Transverse colon (tissue), 4 donors: ENCODE measurements at regions not wholly inside any gene's neighbourhood (a gene's known extent, or its start where the extent isn't known, plus 50 kb on each side); places are given as distances from the start of the nearest gene placed in this dataset.
"Not testable (repeated sequence)": the region's sequence is repeated elsewhere in the genome, so short reads cannot be mapped to it uniquely, and the experiment has no call there.

Experiments
- DNase-seq: peaks from one replicate; pipeline ENCODE4 v3.0.0-alpha.2; 2019
- H3K27ac ChIP-seq, 4 donors: fragments of 200-600 bp; sonication (generic); 2 replicates each; pipeline ENCODE4 v1.5.1; 2016 to 2018; ENCODE audit warnings: inconsistent platforms in 4 of 4
- H3K27me3 ChIP-seq: fragments of 200-600 bp; sonication (generic); 2 replicates; pipeline ENCODE4 v1.5.1; 2017; ENCODE audit warnings: inconsistent platforms
- H3K36me3 ChIP-seq, 4 donors: fragments of 200-600 bp; sonication (generic); 2 replicates each; pipeline ENCODE4 v1.5.1; 2017 to 2019; ENCODE audit warnings: inconsistent platforms in 4 of 4
- H3K4me1 ChIP-seq, 4 donors: fragments of 200-600 bp; sonication (generic); 2 replicates each; pipeline ENCODE4 v1.5.1; 2017 to 2020; ENCODE audit warnings: inconsistent platforms in 4 of 4
- H3K4me3 ChIP-seq, 4 donors: fragments of 200-600 bp; sonication (generic); 1 replicate in 1 of 4; 2 replicates in 3 of 4; pipeline versions ENCODE4 v1.5.1 to v1.6.1; 2017 to 2019; ENCODE audit warnings: inconsistent platforms in 4 of 4
- H3K9me3 ChIP-seq, 2 donors: fragments of 200-600 bp; sonication (generic); 2 replicates each; pipeline ENCODE4 v1.5.1; 2017 to 2019; ENCODE audit warnings: inconsistent platforms in 2 of 2
- EP300 ChIP-seq: sonication (generic); formaldehyde crosslinking; IDR thresholded peaks from one replicate; pipeline ENCODE4 v1.6.1; 2017; ENCODE audit warnings: antibody characterized with exemption, low read depth
- POLR2A ChIP-seq: fragments of 450-650 bp; IDR thresholded peaks from one replicate; pipeline ENCODE4 v1.6.1; 2016; ENCODE audit warnings: antibody characterized with exemption, mild to moderate bottlenecking, moderate library complexity
- POLR2AphosphoS5 ChIP-seq, 3 donors: sonication (generic); formaldehyde crosslinking; IDR thresholded peaks; one replicate each; pipeline ENCODE4 v1.6.1; 2016; ENCODE audit warnings: antibody characterized with exemption in 3 of 3
- WGBS, 2 donors: methylation state at CpG; one replicate each; pipeline ENCODE4 v1.1.5; 2018; ENCODE audit warnings: low coverage in 1 of 2; 5-methylcytosine and 5-hydroxymethylcytosine counted together
- in situ Hi-C, 4 donors: fragments of 200-750 bp; cut with MboI; loops; one replicate each; pipeline versions ENCODE4 v1.15.0 to v1.15.1; 2017; ENCODE audit warnings: low sequenced_read_pairs in 3 of 4, low pct_ligation_motif_present in 1 of 4, low pct_unique_long_range_greater_than_20kb in 1 of 4
- intact Hi-C: fragments of 100-400 bp; cut with DNase I; formaldehyde crosslinking; loops from one replicate; pipeline ENCODE4 v1.15.1; 2023; ENCODE audit warnings: low total_unique reads
- TF ChIP-seq, protein P1 (sequence below), 5 experiments: fragments of 200-600 bp in 3 of 5; fragments of 450-650 bp in 2 of 5; sonication (generic) in 3 of 5; IDR thresholded peaks; 1 replicate in 2 of 5; 2 replicates in 3 of 5; pipeline ENCODE4 v1.5.1; 2016 to 2017; ENCODE audit warnings: antibody characterized with exemption in 5 of 5, inconsistent platforms in 3 of 5, mild to moderate bottlenecking in 2 of 5, moderate library complexity in 1 of 5

DNA sequence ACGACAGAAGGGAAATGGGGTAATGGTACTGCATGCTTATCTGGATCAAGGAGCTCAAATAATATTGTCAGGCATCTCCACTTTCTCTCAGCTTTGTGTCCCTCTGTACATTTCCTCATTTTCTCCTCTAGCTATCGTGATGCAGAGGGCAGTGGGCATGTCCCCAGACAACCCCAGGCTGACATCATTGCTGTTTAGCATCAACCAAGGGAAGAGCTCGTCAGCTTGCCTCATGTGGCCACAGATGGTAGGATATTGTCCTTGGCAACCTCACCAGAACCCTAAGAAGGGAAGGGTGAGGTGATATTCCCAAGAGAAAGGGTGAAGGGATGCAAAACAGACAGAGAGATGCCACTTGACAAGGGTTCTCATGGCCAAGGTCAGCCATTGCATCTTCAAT lies 58.3 kb downstream of the MAFB start:
- Histone ChIP-seq H3K36me3 (no peaks in the 10 kb centered on the region), H3K27ac (no peak overlapping the region), H3K9me3 (no peaks in the 10 kb centered on the region), H3K4me3 (no peak overlapping the region), H3K27me3 (no peaks in the 10 kb centered on the region), H3K4me1 (no peaks in the 10 kb centered on the region)
- DNase-seq = no peak
- in situ Hi-C loops (no loop called here), intact Hi-C loops (no loop called here)
- TF ChIP-seq POLR2A = no peak
- TF ChIP-seq POLR2AphosphoS5 (IDR thresholded peaks at IDR 0.05) = no peak
- no peak for TF ChIP-seq EP300
- TF ChIP-seq, protein P1, sequence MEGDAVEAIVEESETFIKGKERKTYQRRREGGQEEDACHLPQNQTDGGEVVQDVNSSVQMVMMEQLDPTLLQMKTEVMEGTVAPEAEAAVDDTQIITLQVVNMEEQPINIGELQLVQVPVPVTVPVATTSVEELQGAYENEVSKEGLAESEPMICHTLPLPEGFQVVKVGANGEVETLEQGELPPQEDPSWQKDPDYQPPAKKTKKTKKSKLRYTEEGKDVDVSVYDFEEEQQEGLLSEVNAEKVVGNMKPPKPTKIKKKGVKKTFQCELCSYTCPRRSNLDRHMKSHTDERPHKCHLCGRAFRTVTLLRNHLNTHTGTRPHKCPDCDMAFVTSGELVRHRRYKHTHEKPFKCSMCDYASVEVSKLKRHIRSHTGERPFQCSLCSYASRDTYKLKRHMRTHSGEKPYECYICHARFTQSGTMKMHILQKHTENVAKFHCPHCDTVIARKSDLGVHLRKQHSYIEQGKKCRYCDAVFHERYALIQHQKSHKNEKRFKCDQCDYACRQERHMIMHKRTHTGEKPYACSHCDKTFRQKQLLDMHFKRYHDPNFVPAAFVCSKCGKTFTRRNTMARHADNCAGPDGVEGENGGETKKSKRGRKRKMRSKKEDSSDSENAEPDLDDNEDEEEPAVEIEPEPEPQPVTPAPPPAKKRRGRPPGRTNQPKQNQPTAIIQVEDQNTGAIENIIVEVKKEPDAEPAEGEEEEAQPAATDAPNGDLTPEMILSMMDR (IDR thresholded peaks at IDR 0.05) = no peak
- WGBS, 2 donors = 70 to 79% methylated on average over 3 of the region's 3 CpGs

DNA sequence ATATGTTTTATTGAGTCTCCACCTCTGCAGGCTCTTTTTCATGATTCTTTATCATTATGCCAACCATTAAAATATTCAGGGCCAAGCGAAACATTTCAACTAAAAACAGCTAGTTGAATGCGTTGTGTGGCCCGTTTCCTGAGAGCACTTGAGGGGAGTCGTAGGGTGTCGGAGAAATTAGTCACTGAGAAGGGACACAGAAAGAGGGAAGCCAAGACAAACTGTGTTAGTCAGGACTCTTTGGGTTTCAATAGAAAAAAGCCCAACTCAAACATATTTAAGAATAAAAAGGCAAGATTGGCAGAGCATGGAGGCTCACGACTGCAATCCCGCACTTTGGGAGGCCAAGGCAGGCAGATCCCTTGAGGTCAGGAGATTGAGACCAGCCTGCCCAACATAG lies 58.9 kb downstream of the MAFB start:
- no peaks in the 10 kb centered on the region for H3K27me3 ChIP-seq
- WGBS, 2 donors = 93 to 100% methylated on average over 5 to 7 of the region's 7 CpGs
- H3K4me3 ChIP-seq = no peak overlapping the region
- no peaks in the 10 kb centered on the region for H3K36me3 ChIP-seq
- TF ChIP-seq POLR2A (no peak), POLR2AphosphoS5 (IDR thresholded peaks at IDR 0.05) (no peak), EP300 (no peak)
- TF ChIP-seq, protein P1 (IDR thresholded peaks at IDR 0.05) = no peak
- in situ Hi-C loops (no loop called here), intact Hi-C loops (no loop called here)
- H3K4me1 ChIP-seq = no peaks in the 10 kb centered on the region
- no peaks in the 10 kb centered on the region for H3K9me3 ChIP-seq
- no peak overlapping the region for H3K27ac ChIP-seq
- no peak for DNase-seq

DNA sequence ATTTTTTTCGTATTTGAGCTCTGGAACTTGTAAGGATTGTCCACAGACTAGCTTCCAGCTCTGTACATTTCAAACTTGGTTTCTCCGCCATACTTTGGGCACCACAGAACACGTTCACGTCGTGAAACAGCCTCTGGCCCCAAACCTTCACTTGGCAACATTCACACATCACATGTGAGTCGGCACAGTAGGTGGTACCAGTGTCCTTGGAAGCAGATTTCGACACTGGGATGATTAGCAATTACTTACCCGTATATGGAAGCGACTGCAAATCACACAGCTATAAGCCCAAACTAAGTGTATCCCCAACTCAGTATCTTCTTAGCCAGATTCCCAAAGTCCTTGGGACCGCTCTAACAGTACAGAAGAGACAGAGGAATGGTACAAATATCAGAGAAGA lies 60.2 kb downstream of the MAFB start:
- WGBS, 2 donors = 67 to 76% methylated on average over 6 to 10 of the region's 10 CpGs
- intact Hi-C loops = no loop called here
- no peak for DNase-seq
- Histone ChIP-seq H3K27me3 (no peaks in the 10 kb centered on the region), H3K36me3 (no peaks in the 10 kb centered on the region), H3K27ac (no peak overlapping the region), H3K9me3 (no peaks in the 10 kb centered on the region), H3K4me1 (no peaks in the 10 kb centered on the region), H3K4me3 (no peak overlapping the region)
- TF ChIP-seq POLR2AphosphoS5 (IDR thresholded peaks at IDR 0.05) (no peak), POLR2A (no peak), EP300 (no peak)
- TF ChIP-seq, protein P1 (IDR thresholded peaks at IDR 0.05) = no peak
- in situ Hi-C loops = no loop called here

DNA sequence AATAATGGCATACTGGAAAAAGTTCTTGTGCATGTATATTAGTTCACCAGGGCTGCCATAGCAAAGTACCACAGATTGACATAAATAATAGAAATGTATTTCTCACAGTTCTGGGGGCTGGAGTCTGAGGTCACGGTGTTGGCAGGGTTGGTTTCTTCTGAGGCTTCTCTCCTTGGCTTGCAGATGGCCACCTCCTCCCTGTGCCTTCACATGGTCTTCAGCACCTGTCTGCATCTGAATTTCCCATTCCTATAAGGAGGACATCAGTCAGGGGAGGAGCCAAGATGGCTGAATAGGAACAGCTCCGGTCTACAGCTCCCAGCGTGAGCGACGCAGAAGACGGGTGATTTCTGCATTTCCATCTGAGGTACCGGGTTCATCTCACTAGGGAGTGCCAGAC lies 70.0 kb downstream of the MAFB start:
- H3K27ac ChIP-seq, H3K9me3 ChIP-seq, DNase-seq, H3K4me1 ChIP-seq, H3K4me3 ChIP-seq, in situ Hi-C loops, H3K36me3 ChIP-seq: not testable (repeated sequence)
- intact Hi-C loops = loop anchor here (10.0 kb wide), 1 partner anchor 1586 kb away; no protein-coding TSS in a partner anchor
- H3K27me3 ChIP-seq = peaks cover 14% of the 10 kb centered on the region
- WGBS, 2 donors = 86% methylated on average over 7 of the region's 7 CpGs; no CpG with 5 or more reads in 1 of the 2 donors

DNA sequence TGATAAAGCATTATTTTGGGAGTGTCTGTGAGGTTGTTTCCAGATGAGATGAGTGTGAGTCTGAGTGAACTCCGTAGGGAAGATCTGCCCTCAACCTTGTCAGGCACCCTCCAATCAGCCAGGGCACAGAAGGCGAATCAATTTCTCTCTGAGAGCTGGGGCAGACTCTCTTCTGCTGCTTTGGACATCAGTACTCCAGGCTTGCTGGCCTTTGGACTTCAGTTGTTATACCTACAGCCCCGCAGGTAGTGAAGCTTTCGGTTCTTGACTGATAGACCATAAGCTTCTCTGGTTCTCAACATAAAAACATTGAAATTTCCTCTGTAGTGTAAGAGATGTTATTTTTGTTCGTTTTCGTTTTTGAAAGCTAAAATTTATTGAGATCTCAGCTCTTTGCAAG lies 71.4 kb downstream of the MAFB start:
- Histone ChIP-seq H3K27ac (no peak overlapping the region), H3K9me3 (no peaks in the 10 kb centered on the region), H3K4me3 (no peak overlapping the region), H3K36me3 (no peaks in the 10 kb centered on the region), H3K27me3 (peaks cover 18% of the 10 kb centered on the region), H3K4me1 (no peaks in the 10 kb centered on the region)
- in situ Hi-C loops = no loop called here
- 69 to 81% methylated on average over 6 of the region's 6 CpGs for WGBS, 2 donors
- intact Hi-C loops = loop anchor here (10.0 kb wide), 1 partner anchor 1587 kb away; no protein-coding TSS in a partner anchor
- no peak for DNase-seq
- TF ChIP-seq POLR2A (no peak), EP300 (no peak), POLR2AphosphoS5 (IDR thresholded peaks at IDR 0.05) (no peak)
- TF ChIP-seq, protein P1 (IDR thresholded peaks at IDR 0.05) = no peak
